IPS-18c (cell line): ENCODE measurements at regions not wholly inside any gene's neighbourhood (a gene's known extent, or its start where the extent isn't known, plus 50 kb on each side); places are given as distances from the start of the nearest gene placed in this dataset.

Experiments
- H3K4me3 ChIP-seq: 2 replicates; pipeline ENCODE4 v1.7.0; 2013; ENCODE audit warnings: low read depth, mild to moderate bottlenecking, low read length, moderate library complexity; ENCODE audit not compliant: insufficient read depth
- H3K9me3 ChIP-seq: one replicate; pipeline ENCODE4 v1.6.1; 2013; ENCODE audit warnings: mild to moderate bottlenecking, low read length, moderate library complexity; ENCODE audit not compliant: control insufficient read depth, insufficient read depth

DNA sequence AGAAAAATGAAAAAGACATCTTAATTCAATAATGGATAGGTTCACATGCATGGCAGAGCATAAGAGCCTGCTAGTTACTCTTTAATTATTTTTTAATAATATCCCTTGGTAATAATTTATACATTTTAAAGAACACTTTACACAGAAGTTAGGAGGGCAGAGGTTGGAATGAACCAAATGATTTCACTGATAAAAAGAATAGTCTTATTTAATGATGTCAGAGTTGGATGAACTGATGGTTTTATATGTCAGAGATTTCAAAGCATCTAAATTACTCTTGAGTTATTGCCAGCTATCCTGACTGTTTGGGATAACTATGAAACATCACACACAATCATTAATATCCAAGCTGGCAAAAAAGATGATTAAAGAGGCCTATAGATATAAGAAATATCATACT, 244.8 kb downstream of the CSNK1G3 start:
- Histone ChIP-seq H3K4me3 (no peak overlapping the region), H3K9me3 (no peaks in the 10 kb centered on the region)

DNA sequence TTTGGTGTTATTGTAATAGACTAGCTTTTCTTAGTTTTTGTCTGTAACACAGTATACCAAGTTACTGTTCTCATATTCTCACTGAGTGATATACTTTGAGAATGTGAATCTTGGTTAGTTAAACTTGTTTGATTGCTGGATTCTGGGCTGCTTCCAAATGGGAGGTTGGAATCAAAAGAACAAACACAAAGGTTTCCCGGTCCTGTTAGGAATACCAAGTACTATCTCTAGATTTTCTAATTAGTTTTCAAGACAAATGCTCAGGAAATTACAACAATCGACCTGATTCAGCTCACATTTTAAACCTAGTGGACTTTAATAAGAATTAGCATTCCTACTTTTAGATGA, 244.3 kb downstream of the CSNK1G3 start:
- Histone ChIP-seq H3K9me3 (no peaks in the 10 kb centered on the region), H3K4me3 (no peak overlapping the region)

GRCh38 chr5:123755653-123756317, 243.8 kb downstream of the CSNK1G3 start:
- H3K9me3 ChIP-seq = no peaks in the 10 kb centered on the region

GRCh38 chr5:123754908-123755307, 242.9 kb downstream of the CSNK1G3 start:
- Histone ChIP-seq H3K4me3 (no peak overlapping the region), H3K9me3 (no peaks in the 10 kb centered on the region)

More at GRCh38 chr5:123755653-123756317, 243.8 kb downstream of the CSNK1G3 start:
- no peak overlapping the region for H3K4me3 ChIP-seq

GRCh38 chr5:123753937-123754891, 242.2 kb downstream of the CSNK1G3 start:
- Histone ChIP-seq H3K9me3 (no peaks in the 10 kb centered on the region), H3K4me3 (no peak overlapping the region)

DNA sequence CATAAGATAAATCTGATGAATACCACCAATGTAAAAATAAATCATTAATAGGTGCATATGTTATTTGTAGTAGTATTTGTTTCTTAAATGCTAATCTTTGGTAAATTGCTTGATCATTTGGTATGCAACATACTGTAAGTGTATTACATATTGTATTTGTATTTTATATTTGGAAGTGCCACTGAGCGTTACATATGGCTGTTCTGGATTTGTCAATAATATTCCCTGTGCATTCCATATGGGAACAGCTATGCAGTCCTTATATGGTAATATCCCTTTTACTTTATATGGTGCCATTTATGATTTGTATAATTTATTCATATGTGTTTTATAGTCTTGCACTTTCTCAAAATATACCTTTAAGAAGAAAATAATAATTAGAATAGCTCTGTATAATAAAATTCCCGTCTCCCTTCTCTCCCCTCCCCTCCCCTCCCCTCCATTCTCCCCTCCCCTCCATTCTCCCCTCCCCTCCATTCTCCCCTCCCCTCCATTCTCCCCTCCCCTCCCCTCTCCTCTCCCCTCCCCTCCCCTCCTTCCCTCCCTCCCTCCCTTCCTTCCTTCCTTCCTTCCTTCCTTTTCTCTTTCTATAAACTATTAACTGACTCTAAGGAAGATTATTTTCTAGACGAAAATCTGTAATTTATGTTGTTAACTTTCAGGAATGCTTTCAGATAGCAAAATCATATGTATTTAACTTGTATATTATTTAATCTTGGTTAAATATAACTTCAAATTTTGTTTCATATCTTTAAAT, 241.4 kb downstream of the CSNK1G3 start:
- H3K9me3 ChIP-seq = no peaks in the 10 kb centered on the region
- H3K4me3 ChIP-seq = no peak overlapping the region

- Histone ChIP-seq H3K4me3 (no peak overlapping the region), H3K9me3 (no peaks in the 10 kb centered on the region)
Observed at GRCh38 chr5:123752552-123753179, 240.7 kb downstream of the CSNK1G3 start.

GRCh38 chr5:123751670-123752069, 239.7 kb downstream of the CSNK1G3 start:
- no peaks in the 10 kb centered on the region for H3K9me3 ChIP-seq
- no peak overlapping the region for H3K4me3 ChIP-seq

DNA sequence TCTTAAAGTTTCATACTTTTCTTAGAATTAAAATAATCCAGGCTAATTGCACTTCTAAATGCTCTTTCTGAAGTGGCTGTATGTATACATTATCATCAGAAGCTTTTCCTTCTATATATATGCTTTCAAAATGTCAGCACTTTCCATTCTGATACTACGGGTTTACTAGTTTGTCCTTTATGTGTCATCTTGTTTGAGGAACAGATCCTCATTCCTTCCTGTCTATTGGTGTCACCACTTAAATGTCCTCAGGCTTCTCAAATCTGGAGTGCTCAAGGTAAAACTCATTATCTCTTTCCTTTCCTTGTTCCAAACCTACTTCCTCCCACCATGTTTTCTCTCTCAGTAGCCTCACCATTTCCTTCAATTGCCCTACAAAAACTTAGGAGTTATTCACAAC, 236.3 kb downstream of the CSNK1G3 start:
- no peaks in the 10 kb centered on the region for H3K9me3 ChIP-seq
- H3K4me3 ChIP-seq = no peak overlapping the region

DNA sequence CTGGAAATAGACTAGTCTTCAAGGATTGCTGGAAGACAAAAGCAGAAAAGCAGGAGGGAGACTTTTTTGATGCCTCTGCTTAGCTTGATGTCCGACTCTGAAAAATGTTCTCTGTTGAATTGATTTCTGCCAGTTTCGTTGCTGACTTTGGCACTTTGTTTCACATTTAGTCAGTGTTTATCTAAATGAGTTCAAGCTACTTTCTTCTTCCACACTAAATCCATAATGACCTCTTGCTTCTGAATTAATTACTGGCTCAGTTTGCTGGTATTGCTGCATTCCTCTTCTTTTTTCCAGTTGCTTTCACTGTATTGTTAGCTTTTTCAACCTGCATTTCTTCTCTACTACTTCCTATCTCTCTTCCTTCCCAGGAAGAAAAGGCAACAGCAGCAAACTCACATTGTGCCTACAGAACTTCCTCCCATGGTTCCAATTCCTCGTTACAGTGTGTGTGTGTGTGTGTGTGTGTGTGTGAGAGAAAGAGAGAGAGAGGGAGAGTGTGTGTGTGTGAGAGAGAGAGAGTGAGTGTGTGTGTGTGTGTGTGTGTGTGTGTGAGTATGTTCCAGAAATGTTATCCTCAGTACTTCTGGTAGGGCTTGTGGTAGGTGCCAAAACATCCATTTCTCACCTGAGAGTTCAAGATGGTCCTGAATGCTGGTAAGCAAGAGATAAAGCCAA, 234.8 kb downstream of the CSNK1G3 start:
- Histone ChIP-seq H3K4me3 (no peak overlapping the region), H3K9me3 (no peaks in the 10 kb centered on the region)

DNA sequence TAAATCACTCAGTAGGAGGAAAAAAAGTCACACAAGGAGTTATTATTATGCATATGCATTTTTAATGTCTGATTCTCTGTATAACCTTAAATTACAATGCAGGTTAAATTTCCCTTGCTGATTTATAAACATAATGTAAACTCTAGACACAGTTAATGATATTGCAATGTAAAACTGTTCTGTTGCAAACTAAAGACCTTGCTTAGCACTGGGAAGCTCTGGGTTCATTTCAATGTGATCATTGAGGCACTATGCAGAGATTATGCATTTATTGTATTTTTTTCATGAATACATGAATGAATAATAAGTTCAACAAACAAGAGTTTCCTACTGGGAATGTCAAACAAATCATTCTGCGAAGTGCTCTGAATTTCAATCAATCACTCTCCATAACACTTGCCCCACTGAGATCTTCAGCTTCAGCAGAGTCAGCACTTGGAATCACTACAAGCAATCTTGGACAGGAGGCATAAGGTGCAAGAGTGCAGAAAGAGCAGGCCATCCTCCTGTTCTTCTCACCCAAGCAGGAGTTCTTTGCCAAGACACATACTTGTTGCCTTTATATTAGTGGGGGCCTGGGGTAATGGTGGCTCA, 232.1 kb downstream of the CSNK1G3 start:
- H3K9me3 ChIP-seq = no peaks in the 10 kb centered on the region
- H3K4me3 ChIP-seq = no peak overlapping the region

- peaks cover 9% of the 10 kb centered on the region for H3K9me3 ChIP-seq
- H3K4me3 ChIP-seq = no peak overlapping the region
Observed at GRCh38 chr5:123735384-123735783, 223.4 kb downstream of the CSNK1G3 start.

DNA sequence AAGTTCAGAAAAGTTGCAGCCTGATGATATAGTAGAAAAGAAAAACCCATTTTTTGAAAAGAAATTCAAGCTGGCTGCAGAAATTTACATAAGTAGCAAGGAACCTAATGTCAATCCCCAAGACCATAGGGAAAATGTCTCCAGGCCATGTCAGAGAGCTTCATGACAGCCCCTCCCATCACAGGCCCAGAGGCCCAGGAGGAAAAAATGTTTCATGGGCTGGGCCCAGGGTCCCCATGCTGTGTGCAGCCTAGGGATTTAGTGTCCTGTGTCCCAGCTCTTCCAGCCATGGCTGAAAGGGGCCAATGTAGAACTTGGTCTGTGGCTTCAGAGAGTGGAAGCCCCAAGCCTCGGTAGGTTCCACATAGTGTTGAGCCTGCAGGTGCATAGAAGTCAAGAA, 220.3 kb downstream of the CSNK1G3 start:
- peaks cover 9% of the 10 kb centered on the region for H3K9me3 ChIP-seq

GRCh38 chr5:123722451-123722850, 210.5 kb downstream of the CSNK1G3 start:
- Histone ChIP-seq H3K9me3 (no peaks in the 10 kb centered on the region), H3K4me3 (no peak overlapping the region)

More for the DNA sequence above, 220.3 kb downstream of the CSNK1G3 start:
- H3K4me3 ChIP-seq = no peak overlapping the region

- H3K9me3 ChIP-seq = no peaks in the 10 kb centered on the region
- no peak overlapping the region for H3K4me3 ChIP-seq
Observed at GRCh38 chr5:123721675-123722276, 209.8 kb downstream of the CSNK1G3 start.

DNA sequence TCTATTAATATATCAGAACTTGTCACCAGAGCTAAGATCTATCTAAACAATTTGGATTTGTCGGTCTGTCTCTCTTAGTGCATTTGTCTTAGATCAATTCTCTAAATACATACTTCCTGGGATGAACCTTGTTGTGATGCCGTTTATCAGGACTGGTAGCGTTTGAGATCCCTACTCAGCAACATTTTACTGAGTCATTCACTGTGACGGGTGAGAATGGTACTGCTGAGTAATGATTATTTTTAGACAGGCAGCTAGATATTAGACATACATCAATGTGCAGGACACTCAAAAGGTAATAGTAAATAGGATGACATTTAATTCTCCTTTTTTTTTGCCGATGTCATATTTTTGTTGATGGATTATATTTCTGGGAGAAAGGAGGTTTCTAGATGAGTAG, 209.0 kb downstream of the CSNK1G3 start:
- H3K4me3 ChIP-seq = no peak overlapping the region
- no peaks in the 10 kb centered on the region for H3K9me3 ChIP-seq
